Mesenchymal stem cell (in vitro differentiated cells and primary cell): ENCODE measurements at regions not wholly inside any gene's neighbourhood (a gene's known extent, or its start where the extent isn't known, plus 50 kb on each side); places are given as distances from the start of the nearest gene placed in this dataset.

Experiments used
- DNase-seq: peaks from one replicate; pipeline ENCODE4 v3.0.0-alpha.2; 2013
- H2AFZ ChIP-seq: one replicate; pipeline ENCODE4 v1.6.1; 2013; ENCODE audit warnings: low read depth, mild to moderate bottlenecking, control low read depth, inconsistent platforms, low read length, moderate library complexity
- H2AK5ac ChIP-seq: 2 replicates; pipeline ENCODE4 v1.6.1; 2013; ENCODE audit warnings: low read length, moderate library complexity, mild to moderate bottlenecking, inconsistent platforms; ENCODE audit not compliant: severe bottlenecking
- H2BK120ac ChIP-seq: one replicate; pipeline ENCODE4 v1.6.1; 2013; ENCODE audit warnings: low read depth, mild to moderate bottlenecking, inconsistent platforms, low read length, moderate library complexity
- H2BK12ac ChIP-seq, 2 experiments: one replicate each; pipeline ENCODE4 v1.6.1; 2013; ENCODE audit warnings: inconsistent platforms in 2 of 2, low read length in 2 of 2, mild to moderate bottlenecking in 2 of 2, moderate library complexity in 2 of 2, control low read depth in 1 of 2
- H2BK15ac ChIP-seq: one replicate; pipeline ENCODE4 v1.6.1; 2013; ENCODE audit warnings: mild to moderate bottlenecking, low read depth, inconsistent platforms; ENCODE audit not compliant: poor library complexity, severe bottlenecking
- H2BK5ac ChIP-seq: 2 replicates; pipeline ENCODE4 v1.6.1; 2013; ENCODE audit warnings: low read depth, mild to moderate bottlenecking, low read length, control low read depth, inconsistent platforms; ENCODE audit not compliant: poor library complexity, severe bottlenecking
- H3K14ac ChIP-seq, 2 experiments: one replicate each; pipeline ENCODE4 v1.6.1; 2013; ENCODE audit warnings: inconsistent platforms in 2 of 2, low read length in 2 of 2, control low read depth in 1 of 2, mild to moderate bottlenecking in 1 of 2, moderate library complexity in 1 of 2
- H3K18ac ChIP-seq, 2 experiments: one replicate each; pipeline ENCODE4 v1.6.1; 2013; ENCODE audit warnings: inconsistent platforms in 2 of 2, low read length in 2 of 2, control low read depth in 1 of 2, low read depth in 1 of 2, mild to moderate bottlenecking in 1 of 2
- H3K23ac ChIP-seq, 2 experiments: one replicate each; pipeline ENCODE4 v1.6.1; 2013; ENCODE audit warnings: inconsistent platforms in 2 of 2, low read length in 2 of 2, mild to moderate bottlenecking in 2 of 2, moderate library complexity in 2 of 2, control low read depth in 1 of 2
- H3K27ac ChIP-seq: 2 replicates; pipeline ENCODE4 v1.5.1; 2013; ENCODE audit warnings: mild to moderate bottlenecking, moderate library complexity, low read length, control low read depth, inconsistent platforms; ENCODE audit not compliant: poor library complexity, severe bottlenecking
- H3K27me3 ChIP-seq, 2 experiments: 2 replicates each; pipeline versions ENCODE4 v1.6.1 to v1.7.0; 2013; ENCODE audit warnings: low read length in 2 of 2, mild to moderate bottlenecking in 2 of 2, moderate library complexity in 2 of 2, control low read depth in 1 of 2, inconsistent platforms in 1 of 2; ENCODE audit not compliant: control insufficient read depth in 1 of 2, insufficient read depth in 1 of 2
- H3K36me3 ChIP-seq, 2 experiments: 2 replicates each; pipeline versions ENCODE4 v1.6.1 to v1.7.0; 2013; ENCODE audit warnings: low read length in 2 of 2, control low read depth in 1 of 2, inconsistent platforms in 1 of 2, low read depth in 1 of 2, mild to moderate bottlenecking in 1 of 2; ENCODE audit not compliant: insufficient read depth in 2 of 2, control insufficient read depth in 1 of 2
- H3K4ac ChIP-seq, 2 experiments: one replicate each; pipeline ENCODE4 v1.6.1; 2013; ENCODE audit warnings: inconsistent platforms in 2 of 2, low read length in 2 of 2, mild to moderate bottlenecking in 2 of 2, moderate library complexity in 2 of 2, control low read depth in 1 of 2, low read depth in 1 of 2
- H3K4me1 ChIP-seq: 2 replicates; pipeline ENCODE4 v1.6.1; 2013; ENCODE audit warnings: low read depth, low read length, control low read depth; ENCODE audit not compliant: control insufficient read depth, insufficient read depth
- H3K4me2 ChIP-seq: 2 replicates; pipeline ENCODE4 v1.6.1; 2013; ENCODE audit warnings: low read length, mild to moderate bottlenecking, inconsistent platforms; ENCODE audit not compliant: poor library complexity, severe bottlenecking
- H3K4me3 ChIP-seq, 2 experiments: 2 replicates each; pipeline versions ENCODE4 v1.5.1 to v1.7.0; 2013; ENCODE audit warnings: low read length in 2 of 2, mild to moderate bottlenecking in 2 of 2, control low read depth in 1 of 2, low read depth in 1 of 2; ENCODE audit not compliant: insufficient read depth in 1 of 2
- H3K79me1 ChIP-seq: replicated peaks from 2 replicates; pipeline ENCODE4 v1.6.1; 2013; ENCODE audit warnings: mild to moderate bottlenecking, control low read depth, low read length, inconsistent platforms; ENCODE audit not compliant: poor library complexity, severe bottlenecking
- H3K9ac ChIP-seq: 2 replicates; pipeline ENCODE4 v1.7.0; 2013; ENCODE audit warnings: mild to moderate bottlenecking, low read length, moderate library complexity
- H3K9me3 ChIP-seq: 2 replicates; pipeline ENCODE4 v1.7.0; 2013; ENCODE audit warnings: mild to moderate bottlenecking, low read length; ENCODE audit not compliant: control insufficient read depth
- H4K8ac ChIP-seq: one replicate; pipeline ENCODE4 v1.6.1; 2013; ENCODE audit warnings: inconsistent platforms, mild to moderate bottlenecking, low read length, moderate library complexity
- H4K91ac ChIP-seq: one replicate; pipeline ENCODE4 v1.6.1; 2013; ENCODE audit warnings: mild to moderate bottlenecking, low read length, inconsistent platforms
- WGBS: methylation state at CpG from one replicate; pipeline ENCODE4 v1.1.7; 2013; ENCODE audit warnings: mixed read lengths; 5-methylcytosine and 5-hydroxymethylcytosine counted together

GRCh38 chr2:53423465-53423864, 344.1 kb upstream of the CHAC2 start:
- Histone ChIP-seq H3K14ac (no peak overlapping the region), H3K79me1 (no peaks in the 10 kb centered on the region), H3K4ac (no peak overlapping the region), H2BK120ac (no peak overlapping the region), H2AK5ac (no peak overlapping the region), H3K4me1 (no peaks in the 10 kb centered on the region), H2BK5ac (no peak overlapping the region), H3K36me3 (no peaks in the 10 kb centered on the region), H3K9ac (no peak overlapping the region), H3K27me3 (no peaks in the 10 kb centered on the region), H4K91ac (no peak overlapping the region), H3K18ac (no peak overlapping the region), H4K8ac (no peak overlapping the region), H2BK12ac (no peak overlapping the region), H2AFZ (no peak overlapping the region), H3K23ac (no peak overlapping the region), H3K4me2 (no peak overlapping the region), H3K9me3 (no peaks in the 10 kb centered on the region), H2BK15ac (no peak overlapping the region), H3K27ac (no peak overlapping the region), H3K4me3 (no peak overlapping the region)
- 98% methylated on average over 3 of the region's 3 CpGs for WGBS
- DNase-seq: no peak

GRCh38 chr2:53422979-53423378, 344.6 kb upstream of the CHAC2 start:
- Histone ChIP-seq H3K4me3 (no peak overlapping the region), H2BK12ac (no peak overlapping the region), H2BK5ac (no peak overlapping the region), H3K36me3 (no peaks in the 10 kb centered on the region), H3K27me3 (no peaks in the 10 kb centered on the region), H3K4me2 (no peak overlapping the region), H2BK120ac (no peak overlapping the region), H3K14ac (no peak overlapping the region), H2BK15ac (no peak overlapping the region), H4K8ac (no peak overlapping the region), H2AK5ac (no peak overlapping the region), H2AFZ (no peak overlapping the region), H3K23ac (no peak overlapping the region), H3K4ac (no peak overlapping the region), H3K79me1 (no peaks in the 10 kb centered on the region), H3K9ac (no peak overlapping the region), H3K27ac (no peak overlapping the region), H3K18ac (no peak overlapping the region), H3K4me1 (no peaks in the 10 kb centered on the region), H4K91ac (no peak overlapping the region), H3K9me3 (no peaks in the 10 kb centered on the region)
- peak; percentile 57 for DNase-seq
- 27% methylated on average over 3 of the region's 3 CpGs for WGBS

GRCh38 chr2:53417385-53417784, 350.2 kb upstream of the CHAC2 start:
- WGBS: 92% methylated on average over 2 of the region's 2 CpGs
- Histone ChIP-seq H3K27me3 (no peaks in the 10 kb centered on the region), H3K79me1 (no peaks in the 10 kb centered on the region), H3K4me3 (no peak overlapping the region), H3K4ac (no peak overlapping the region), H3K14ac (no peak overlapping the region), H2BK5ac (no peak overlapping the region), H3K27ac (no peak overlapping the region), H3K4me2 (no peak overlapping the region), H2AFZ (no peak overlapping the region), H2BK120ac (no peak overlapping the region), H3K9me3 (no peaks in the 10 kb centered on the region), H4K8ac (no peak overlapping the region), H3K4me1 (no peaks in the 10 kb centered on the region), H3K9ac (no peak overlapping the region), H3K18ac (no peak overlapping the region), H3K23ac (no peak overlapping the region), H4K91ac (no peak overlapping the region), H2BK15ac (no peak overlapping the region), H2BK12ac (no peak overlapping the region), H2AK5ac (no peak overlapping the region), H3K36me3 (no peaks in the 10 kb centered on the region)
- no peak for DNase-seq

GRCh38 chr2:53407363-53408080, 360.1 kb upstream of the CHAC2 start:
- H2BK5ac ChIP-seq: no peak overlapping the region
- H3K4ac ChIP-seq: no peak overlapping the region
- H3K23ac ChIP-seq: no peak overlapping the region
- H3K9ac ChIP-seq: no peak overlapping the region
- WGBS: 80% methylated on average over 6 of the region's 6 CpGs
- DNase-seq: no peak
- no peak overlapping the region for H2AFZ ChIP-seq
- no peak overlapping the region for H2AK5ac ChIP-seq
- no peak overlapping the region for H3K4me2 ChIP-seq
- no peak overlapping the region for H4K8ac ChIP-seq
- no peak overlapping the region for H3K18ac ChIP-seq
- no peak overlapping the region for H3K4me3 ChIP-seq
- no peaks in the 10 kb centered on the region for H3K36me3 ChIP-seq
- no peak overlapping the region for H2BK15ac ChIP-seq
- no peaks in the 10 kb centered on the region for H3K27me3 ChIP-seq
- no peaks in the 10 kb centered on the region for H3K4me1 ChIP-seq
- H3K14ac ChIP-seq: no peak overlapping the region
- H4K91ac ChIP-seq: no peak overlapping the region
- no peak overlapping the region for H2BK120ac ChIP-seq
- H3K79me1 ChIP-seq: no peaks in the 10 kb centered on the region
- no peaks in the 10 kb centered on the region for H3K9me3 ChIP-seq
- H2BK12ac ChIP-seq: no peak overlapping the region
- H3K27ac ChIP-seq: no peak overlapping the region
